ENCODE measurements at regions not wholly inside any gene's neighbourhood (a gene's known extent, or its start where the extent isn't known, plus 50 kb on each side); places are given as distances from the start of the nearest gene placed in this dataset.

GRCh38 chr7:25858525-25859411 is 293.2 kb upstream of the NFE2L3 start:
- TF ChIP-seq CTCF (IDR thresholded peaks at IDR 0.05) (no peak), POLR2A (IDR thresholded peaks at IDR 0.05) (no peak)
- no peaks in the 10 kb centered on the region for H3K36me3 ChIP-seq (replicated peaks in 1 of 2)
- H3K4me1 ChIP-seq (replicated peaks in 1 of 2) = no peaks in the 10 kb centered on the region
- no peak for DNase-seq
- no peak overlapping the region for H3K27ac ChIP-seq
- H3K4me3 ChIP-seq = no peak overlapping the region
- H3K27me3 ChIP-seq = peaks cover 93% of the 10 kb centered on the region
- 30 to 39% (median 36%) methylated on average over 38 to 47 of the region's 47 CpGs for WGBS, 4 donors
- intact Hi-C loops (cut with DNase I) = loop anchor here in 1 of 2 donors (10.0 kb wide), 1 partner anchor 604 kb away; no protein-coding TSS in a partner anchor
- no peaks in the 10 kb centered on the region for H3K9me3 ChIP-seq (replicated peaks in 1 of 3)

DNA sequence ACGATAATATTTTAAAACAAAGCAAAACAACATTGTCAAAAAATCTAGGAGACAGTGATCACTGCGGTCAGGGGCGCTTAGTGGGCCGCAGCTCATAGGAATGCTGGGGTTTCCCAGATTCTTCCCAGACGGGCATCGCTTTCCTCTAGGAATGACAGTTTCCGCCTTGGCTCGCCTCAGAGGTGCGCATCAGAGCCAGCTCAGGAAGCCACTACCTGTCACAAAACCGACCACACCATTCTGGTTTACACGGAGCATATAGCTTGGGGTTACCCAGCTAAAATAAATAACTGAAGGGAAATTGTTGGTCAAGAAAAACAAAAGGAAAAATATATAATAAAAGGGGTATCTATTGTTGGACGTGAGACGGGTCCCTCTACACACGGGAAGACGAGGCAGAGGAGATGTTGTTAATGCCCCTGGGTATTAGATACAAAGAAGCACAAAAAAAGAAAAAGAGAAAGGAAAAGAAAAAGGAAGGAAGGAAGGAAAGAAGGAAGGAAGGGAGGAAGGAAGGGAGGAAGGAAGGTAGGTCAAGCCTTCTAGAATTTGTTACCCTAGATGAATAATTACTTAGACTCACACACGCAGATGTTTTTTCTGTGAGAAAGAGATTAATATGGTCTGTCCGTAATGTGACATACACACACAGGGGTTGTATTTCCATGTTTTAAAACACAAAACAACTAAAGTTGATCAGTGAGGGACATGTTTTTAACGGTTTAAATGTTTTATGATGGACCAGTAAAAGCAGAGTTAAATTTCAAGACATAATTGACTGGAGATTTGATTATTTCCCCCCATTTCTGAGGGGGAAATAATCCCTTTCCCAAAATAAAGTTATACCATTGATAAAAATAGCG is 292.4 kb upstream of the NFE2L3 start:
- DNase-seq = no peak
- no peak for TF ChIP-seq CTCF (IDR thresholded peaks at IDR 0.05)
- intact Hi-C loops (cut with DNase I) = loop anchor here in 1 of 2 donors (10.0 kb wide), 1 partner anchor 605 kb away; no protein-coding TSS in a partner anchor
- H3K4me1 ChIP-seq (replicated peaks in 1 of 2) = no peaks in the 10 kb centered on the region
- 35 to 42% (median 36%) methylated on average over 19 of the region's 19 CpGs for WGBS, 4 donors
- H3K9me3 ChIP-seq (replicated peaks in 1 of 3) = no peaks in the 10 kb centered on the region
- H3K27me3 ChIP-seq = peaks cover 94% of the 10 kb centered on the region
- H3K36me3 ChIP-seq (replicated peaks in 1 of 2) = no peaks in the 10 kb centered on the region
- H3K4me3 ChIP-seq = no peak overlapping the region
- no peak overlapping the region for H3K27ac ChIP-seq

GRCh38 chr7:25860275-25861163 is 291.5 kb upstream of the NFE2L3 start:
- DNase-seq = no peak
- Histone ChIP-seq H3K4me1 (replicated peaks in 1 of 2) (no peaks in the 10 kb centered on the region), H3K36me3 (replicated peaks in 1 of 2) (no peaks in the 10 kb centered on the region), H3K9me3 (replicated peaks in 1 of 3) (no peaks in the 10 kb centered on the region), H3K27ac (no peak overlapping the region), H3K27me3 (peaks cover 94% of the 10 kb centered on the region), H3K4me3 (no peak overlapping the region)
- intact Hi-C loops (cut with DNase I) = no loop called here
- WGBS, 4 donors = 18 to 21% (median 20%) methylated on average over 33 to 36 of the region's 36 CpGs
- TF ChIP-seq POLR2A (IDR thresholded peaks at IDR 0.05) = no peak
- TF ChIP-seq CTCF (IDR thresholded peaks at IDR 0.05) = no peak

All from adrenal gland (tissue), 9 donors.